ENCODE measurements at regions not wholly inside any gene's neighbourhood (a gene's known extent, or its start where the extent isn't known, plus 50 kb on each side); places are given as distances from the start of the nearest gene placed in this dataset.

GRCh38 chrX:4110964-4111363 is 397.5 kb upstream of the PRKX start:
- DNase-seq (ENCODE audit: low read depth, low spot score), result no peak
- no peak overlapping the region for H3K9ac ChIP-seq (ENCODE audit: insufficient read length, low read depth)
- TF ChIP-seq ZNF274 (IDR thresholded peaks at IDR 0.05; ENCODE audit: low read depth, low read length) (no peak), SUZ12 (IDR thresholded peaks at IDR 0.05; ENCODE audit: extremely low read depth, insufficient read depth, insufficient read length) (no peak), YY1 (IDR thresholded peaks at IDR 0.05; ENCODE audit: insufficient read depth, insufficient read length) (no peak)
- H3K36me3 ChIP-seq (ENCODE audit: insufficient read depth, insufficient read length, low read length), result no peaks in the 10 kb centered on the region
- no peaks in the 10 kb centered on the region for H3K4me1 ChIP-seq (ENCODE audit: insufficient read depth, insufficient read length)
- H3K27me3 ChIP-seq (ENCODE audit: insufficient read depth, insufficient read length), result no peaks in the 10 kb centered on the region
- H3K4me3 ChIP-seq (ENCODE audit: insufficient read length, low read depth), result no peak overlapping the region
- no peaks in the 10 kb centered on the region for H3K9me3 ChIP-seq (ENCODE audit: insufficient read depth, low read length)

- Histone ChIP-seq H3K4me3 (ENCODE audit: insufficient read length, low read depth) (no peak overlapping the region), H3K9ac (ENCODE audit: insufficient read length, low read depth) (no peak overlapping the region), H3K4me1 (ENCODE audit: insufficient read depth, insufficient read length) (no peaks in the 10 kb centered on the region), H3K9me3 (ENCODE audit: insufficient read depth, low read length) (no peaks in the 10 kb centered on the region), H3K27me3 (ENCODE audit: insufficient read depth, insufficient read length) (no peaks in the 10 kb centered on the region), H3K36me3 (ENCODE audit: insufficient read depth, insufficient read length, low read length) (no peaks in the 10 kb centered on the region)
- TF ChIP-seq YY1 (IDR thresholded peaks at IDR 0.05; ENCODE audit: insufficient read depth, insufficient read length) (no peak), SUZ12 (IDR thresholded peaks at IDR 0.05; ENCODE audit: extremely low read depth, insufficient read depth, insufficient read length) (no peak), ZNF274 (IDR thresholded peaks at IDR 0.05; ENCODE audit: low read depth, low read length) (no peak)
- no peak for DNase-seq (ENCODE audit: low read depth, low spot score)
Observed at GRCh38 chrX:4094926-4095325, 381.5 kb upstream of the PRKX start.

DNA sequence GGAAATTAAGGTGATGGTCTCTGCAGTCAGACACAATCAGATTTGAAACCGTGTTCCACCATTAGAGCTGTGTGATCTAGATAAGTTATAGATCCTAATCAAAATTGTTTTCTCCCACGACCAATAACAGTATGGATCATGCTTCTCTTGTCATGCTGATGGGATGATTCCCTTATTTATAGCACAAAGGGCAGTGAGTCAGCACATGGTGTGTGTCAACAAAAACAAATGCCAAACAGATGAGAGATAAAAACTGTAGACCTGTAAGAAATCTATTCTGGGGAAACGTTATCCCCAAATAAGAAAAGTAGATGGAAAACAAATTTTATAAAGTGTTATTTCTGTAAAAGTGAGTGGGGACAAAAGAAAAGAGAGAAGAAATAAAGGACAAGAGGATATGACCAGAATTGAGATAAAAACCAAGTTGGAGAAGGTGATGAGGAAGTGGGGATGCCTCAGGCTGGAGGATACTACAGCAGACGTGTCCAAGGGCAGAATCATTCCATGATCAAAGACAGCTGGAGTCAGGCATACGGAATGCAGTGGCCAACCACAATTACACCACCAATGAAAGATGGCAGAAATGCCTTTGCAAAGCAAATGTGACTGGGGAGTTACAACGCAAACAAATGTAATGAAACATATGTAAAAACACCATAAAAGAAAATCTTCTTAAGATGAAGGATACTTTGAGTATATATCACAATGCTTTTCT is 377.8 kb upstream of the PRKX start:
- Histone ChIP-seq H3K9me3 (ENCODE audit: insufficient read depth, low read length) (no peaks in the 10 kb centered on the region), H3K9ac (ENCODE audit: insufficient read length, low read depth) (no peak overlapping the region), H3K4me3 (ENCODE audit: insufficient read length, low read depth) (no peak overlapping the region), H3K36me3 (ENCODE audit: insufficient read depth, insufficient read length, low read length) (no peaks in the 10 kb centered on the region), H3K4me1 (ENCODE audit: insufficient read depth, insufficient read length) (no peaks in the 10 kb centered on the region), H3K27me3 (ENCODE audit: insufficient read depth, insufficient read length) (no peaks in the 10 kb centered on the region)
- TF ChIP-seq YY1 (IDR thresholded peaks at IDR 0.05; ENCODE audit: insufficient read depth, insufficient read length), result no peak
- TF ChIP-seq SUZ12 (IDR thresholded peaks at IDR 0.05; ENCODE audit: extremely low read depth, insufficient read depth, insufficient read length), result no peak
- peak; percentile 9 for DNase-seq (ENCODE audit: low read depth, low spot score)

DNA sequence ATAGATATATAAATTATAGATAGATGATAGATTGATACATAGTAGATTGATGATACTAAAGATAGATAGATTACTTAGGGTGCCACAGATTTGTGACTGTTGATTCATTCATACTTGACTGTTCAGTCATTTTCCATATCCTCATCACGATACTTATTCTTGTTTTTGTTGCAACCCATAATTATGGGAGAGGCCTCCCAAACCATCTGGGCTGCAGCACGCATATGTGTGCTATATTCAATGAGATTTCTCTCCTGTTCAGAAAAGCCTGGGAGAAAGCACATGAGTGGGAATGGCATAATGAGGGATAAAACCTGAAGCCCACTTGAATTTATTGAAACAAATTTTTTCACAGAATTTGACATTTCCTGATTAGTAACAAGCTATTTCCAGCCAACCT is 346.4 kb upstream of the PRKX start:
- Histone ChIP-seq H3K36me3 (ENCODE audit: insufficient read depth, insufficient read length, low read length) (no peaks in the 10 kb centered on the region), H3K4me3 (ENCODE audit: insufficient read length, low read depth) (no peak overlapping the region), H3K9ac (ENCODE audit: insufficient read length, low read depth) (no peak overlapping the region), H3K27me3 (ENCODE audit: insufficient read depth, insufficient read length) (no peaks in the 10 kb centered on the region), H3K9me3 (ENCODE audit: insufficient read depth, low read length) (no peaks in the 10 kb centered on the region), H3K4me1 (ENCODE audit: insufficient read depth, insufficient read length) (no peaks in the 10 kb centered on the region)
- no peak for DNase-seq (ENCODE audit: low read depth, low spot score)
- TF ChIP-seq ZNF274 (IDR thresholded peaks at IDR 0.05; ENCODE audit: low read depth, low read length) (no peak), SUZ12 (IDR thresholded peaks at IDR 0.05; ENCODE audit: extremely low read depth, insufficient read depth, insufficient read length) (no peak), YY1 (IDR thresholded peaks at IDR 0.05; ENCODE audit: insufficient read depth, insufficient read length) (no peak)

- Histone ChIP-seq H3K36me3 (ENCODE audit: insufficient read depth, insufficient read length, low read length) (no peaks in the 10 kb centered on the region), H3K27me3 (ENCODE audit: insufficient read depth, insufficient read length) (no peaks in the 10 kb centered on the region), H3K9me3 (ENCODE audit: insufficient read depth, low read length) (no peaks in the 10 kb centered on the region), H3K4me3 (ENCODE audit: insufficient read length, low read depth) (no peak overlapping the region), H3K9ac (ENCODE audit: insufficient read length, low read depth) (no peak overlapping the region), H3K4me1 (ENCODE audit: insufficient read depth, insufficient read length) (no peaks in the 10 kb centered on the region)
- no peak for DNase-seq (ENCODE audit: low read depth, low spot score)
- TF ChIP-seq YY1 (IDR thresholded peaks at IDR 0.05; ENCODE audit: insufficient read depth, insufficient read length) (no peak), ZNF274 (IDR thresholded peaks at IDR 0.05; ENCODE audit: low read depth, low read length) (no peak), SUZ12 (IDR thresholded peaks at IDR 0.05; ENCODE audit: extremely low read depth, insufficient read depth, insufficient read length) (no peak)
Observed at GRCh38 chrX:4043951-4044350, 330.5 kb upstream of the PRKX start.

- Histone ChIP-seq H3K27me3 (ENCODE audit: insufficient read depth, insufficient read length) (no peaks in the 10 kb centered on the region), H3K36me3 (ENCODE audit: insufficient read depth, insufficient read length, low read length) (no peaks in the 10 kb centered on the region), H3K4me3 (ENCODE audit: insufficient read length, low read depth) (no peak overlapping the region), H3K9ac (ENCODE audit: insufficient read length, low read depth) (no peak overlapping the region), H3K9me3 (ENCODE audit: insufficient read depth, low read length) (no peaks in the 10 kb centered on the region; the same call in 1 of the 2 replicates), H3K4me1 (ENCODE audit: insufficient read depth, insufficient read length) (no peaks in the 10 kb centered on the region)
- TF ChIP-seq YY1 (IDR thresholded peaks at IDR 0.05; ENCODE audit: insufficient read depth, insufficient read length), result no peak
- no peak for TF ChIP-seq SUZ12 (IDR thresholded peaks at IDR 0.05; ENCODE audit: extremely low read depth, insufficient read depth, insufficient read length)
- no peak for TF ChIP-seq ZNF274 (IDR thresholded peaks at IDR 0.05; ENCODE audit: low read depth, low read length)
- DNase-seq (ENCODE audit: low read depth, low spot score), result no peak
Observed at GRCh38 chrX:4035874-4036273, 322.4 kb upstream of the PRKX start.

DNA sequence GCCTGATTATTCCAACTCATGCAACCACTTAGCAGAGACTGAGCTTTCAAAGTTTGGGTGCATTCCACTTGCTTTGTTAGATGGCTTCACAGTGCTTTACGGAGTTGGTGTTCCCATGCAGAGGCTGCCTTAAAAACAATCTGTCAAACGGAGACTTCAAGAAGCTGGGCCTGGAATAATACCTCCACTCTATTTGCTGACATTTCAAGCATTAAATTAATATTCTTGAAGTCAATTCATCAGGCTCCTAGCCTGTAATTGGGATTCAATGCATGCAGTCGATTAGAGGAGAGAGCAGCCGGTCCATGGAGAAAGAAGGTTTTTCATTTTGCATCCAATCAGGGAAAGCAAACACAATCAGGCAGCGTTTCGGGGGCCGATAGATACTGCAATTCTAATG is 314.7 kb upstream of the PRKX start:
- Histone ChIP-seq H3K36me3 (ENCODE audit: insufficient read depth, insufficient read length, low read length) (no peaks in the 10 kb centered on the region), H3K9ac (ENCODE audit: insufficient read length, low read depth) (no peak overlapping the region), H3K9me3 (ENCODE audit: insufficient read depth, low read length) (no peaks in the 10 kb centered on the region), H3K4me3 (ENCODE audit: insufficient read length, low read depth) (no peak overlapping the region), H3K4me1 (ENCODE audit: insufficient read depth, insufficient read length) (no peaks in the 10 kb centered on the region), H3K27me3 (ENCODE audit: insufficient read depth, insufficient read length) (no peaks in the 10 kb centered on the region)
- TF ChIP-seq ZNF274 (IDR thresholded peaks at IDR 0.05; ENCODE audit: low read depth, low read length) (no peak), SUZ12 (IDR thresholded peaks at IDR 0.05; ENCODE audit: extremely low read depth, insufficient read depth, insufficient read length) (no peak), YY1 (IDR thresholded peaks at IDR 0.05; ENCODE audit: insufficient read depth, insufficient read length) (no peak)
- no peak for DNase-seq (ENCODE audit: low read depth, low spot score)

All from NT2/D1 (cell line).